Ishikawa (cell line): ENCODE measurements at regions not wholly inside any gene's neighbourhood (a gene's known extent, or its start where the extent isn't known, plus 50 kb on each side); places are given as distances from the start of the nearest gene placed in this dataset.

Experiments
- CEBPB ChIP-seq: IDR thresholded peaks from 2 replicates; pipeline ENCODE4 v1.6.1; 2012
- CREB1 ChIP-seq: IDR thresholded peaks from 2 replicates; pipeline ENCODE4 v1.6.1; 2012; ENCODE audit warnings: low read depth
- EGR1 ChIP-seq: IDR thresholded peaks from 2 replicates; pipeline ENCODE4 v1.6.1; 2012
- EP300 ChIP-seq: IDR thresholded peaks from 2 replicates; pipeline ENCODE4 v1.6.1; 2012; ENCODE audit warnings: borderline replicate concordance
- FOXM1 ChIP-seq: IDR thresholded peaks from 2 replicates; pipeline ENCODE4 v1.6.1; 2012; ENCODE audit warnings: low read depth, borderline replicate concordance
- NFIC ChIP-seq: IDR thresholded peaks from 2 replicates; pipeline ENCODE4 v1.6.1; 2012
- RAD21 ChIP-seq: IDR thresholded peaks from 2 replicates; pipeline ENCODE4 v1.6.1; 2012; ENCODE audit warnings: low read depth
- TAF1 ChIP-seq: IDR thresholded peaks from 2 replicates; pipeline ENCODE4 v1.6.1; 2012; ENCODE audit warnings: low read depth, mild to moderate bottlenecking
- TCF12 ChIP-seq: IDR thresholded peaks from 2 replicates; pipeline ENCODE4 v1.6.1; 2012; ENCODE audit warnings: low read depth
- TEAD4 ChIP-seq: IDR thresholded peaks from 2 replicates; pipeline ENCODE4 v1.6.1; 2012
- YY1 ChIP-seq: IDR thresholded peaks from 2 replicates; pipeline ENCODE4 v1.6.1; 2012; ENCODE audit warnings: low read depth
- TF ChIP-seq, protein P1 (sequence below): IDR thresholded peaks from 2 replicates; pipeline ENCODE4 v1.6.1; 2012; ENCODE audit warnings: low read depth, mild to moderate bottlenecking
- TF ChIP-seq, protein P2 (sequence below): IDR thresholded peaks from 2 replicates; pipeline ENCODE4 v1.6.1; 2012
- TF ChIP-seq, protein P3 (sequence below): IDR thresholded peaks from 2 replicates; pipeline ENCODE4 v1.6.1; 2012

DNA sequence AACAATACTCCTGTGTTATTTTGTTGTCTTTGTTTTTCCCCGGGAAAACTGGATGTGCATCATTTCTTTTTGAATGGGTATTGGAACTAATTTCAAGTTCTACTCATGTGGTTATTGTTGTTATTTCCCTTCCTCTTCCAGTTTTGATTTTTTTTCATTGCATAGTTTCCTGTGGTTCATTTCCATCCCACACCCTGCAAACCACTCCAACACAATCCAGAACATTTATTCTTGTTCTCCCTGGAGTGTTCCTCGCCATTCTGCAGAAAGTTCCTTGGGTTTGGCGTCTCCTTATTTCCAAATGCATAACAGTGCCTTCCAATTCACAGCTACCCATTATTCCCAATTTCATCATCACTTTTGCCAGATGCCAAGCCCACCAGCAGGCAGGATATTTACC lies 775.1 kb downstream of the TNS3 start:
- no peak for TF ChIP-seq FOXM1
- TF ChIP-seq, protein P1, sequence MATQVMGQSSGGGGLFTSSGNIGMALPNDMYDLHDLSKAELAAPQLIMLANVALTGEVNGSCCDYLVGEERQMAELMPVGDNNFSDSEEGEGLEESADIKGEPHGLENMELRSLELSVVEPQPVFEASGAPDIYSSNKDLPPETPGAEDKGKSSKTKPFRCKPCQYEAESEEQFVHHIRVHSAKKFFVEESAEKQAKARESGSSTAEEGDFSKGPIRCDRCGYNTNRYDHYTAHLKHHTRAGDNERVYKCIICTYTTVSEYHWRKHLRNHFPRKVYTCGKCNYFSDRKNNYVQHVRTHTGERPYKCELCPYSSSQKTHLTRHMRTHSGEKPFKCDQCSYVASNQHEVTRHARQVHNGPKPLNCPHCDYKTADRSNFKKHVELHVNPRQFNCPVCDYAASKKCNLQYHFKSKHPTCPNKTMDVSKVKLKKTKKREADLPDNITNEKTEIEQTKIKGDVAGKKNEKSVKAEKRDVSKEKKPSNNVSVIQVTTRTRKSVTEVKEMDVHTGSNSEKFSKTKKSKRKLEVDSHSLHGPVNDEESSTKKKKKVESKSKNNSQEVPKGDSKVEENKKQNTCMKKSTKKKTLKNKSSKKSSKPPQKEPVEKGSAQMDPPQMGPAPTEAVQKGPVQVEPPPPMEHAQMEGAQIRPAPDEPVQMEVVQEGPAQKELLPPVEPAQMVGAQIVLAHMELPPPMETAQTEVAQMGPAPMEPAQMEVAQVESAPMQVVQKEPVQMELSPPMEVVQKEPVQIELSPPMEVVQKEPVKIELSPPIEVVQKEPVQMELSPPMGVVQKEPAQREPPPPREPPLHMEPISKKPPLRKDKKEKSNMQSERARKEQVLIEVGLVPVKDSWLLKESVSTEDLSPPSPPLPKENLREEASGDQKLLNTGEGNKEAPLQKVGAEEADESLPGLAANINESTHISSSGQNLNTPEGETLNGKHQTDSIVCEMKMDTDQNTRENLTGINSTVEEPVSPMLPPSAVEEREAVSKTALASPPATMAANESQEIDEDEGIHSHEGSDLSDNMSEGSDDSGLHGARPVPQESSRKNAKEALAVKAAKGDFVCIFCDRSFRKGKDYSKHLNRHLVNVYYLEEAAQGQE = no peak
- no peak for TF ChIP-seq TAF1
- no peak for TF ChIP-seq CREB1
- TF ChIP-seq EP300 = no peak
- no peak for TF ChIP-seq RAD21
- no peak for TF ChIP-seq YY1
- TF ChIP-seq, protein P2, sequence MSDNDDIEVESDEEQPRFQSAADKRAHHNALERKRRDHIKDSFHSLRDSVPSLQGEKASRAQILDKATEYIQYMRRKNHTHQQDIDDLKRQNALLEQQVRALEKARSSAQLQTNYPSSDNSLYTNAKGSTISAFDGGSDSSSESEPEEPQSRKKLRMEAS = no peak
- TF ChIP-seq TCF12 = no peak
- TF ChIP-seq EGR1 = no peak
- TF ChIP-seq CEBPB = no peak
- TF ChIP-seq NFIC = no peak
- no peak for TF ChIP-seq TEAD4
- TF ChIP-seq, protein P3, sequence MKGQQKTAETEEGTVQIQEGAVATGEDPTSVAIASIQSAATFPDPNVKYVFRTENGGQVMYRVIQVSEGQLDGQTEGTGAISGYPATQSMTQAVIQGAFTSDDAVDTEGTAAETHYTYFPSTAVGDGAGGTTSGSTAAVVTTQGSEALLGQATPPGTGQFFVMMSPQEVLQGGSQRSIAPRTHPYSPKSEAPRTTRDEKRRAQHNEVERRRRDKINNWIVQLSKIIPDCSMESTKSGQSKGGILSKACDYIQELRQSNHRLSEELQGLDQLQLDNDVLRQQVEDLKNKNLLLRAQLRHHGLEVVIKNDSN = no peak
